Keratinocyte (primary cell): ENCODE measurements at regions not wholly inside any gene's neighbourhood (a gene's known extent, or its start where the extent isn't known, plus 50 kb on each side); places are given as distances from the start of the nearest gene placed in this dataset.

Experiments
- EZH2 ChIP-seq: IDR thresholded peaks from one replicate; pipeline ENCODE4 v1.6.1; 2012; ENCODE audit warnings: inconsistent platforms, mild to moderate bottlenecking, low read length, moderate library complexity
- TF ChIP-seq, protein P1 (sequence below), 3 experiments: IDR thresholded peaks in 1 of 3; conservative IDR thresholded peaks in 1 of 3; optimal IDR thresholded peaks in 1 of 3; 2 replicates in 2 of 3; 3 replicates in 1 of 3; pipeline versions ENCODE3 to v1.5.1; 2011; ENCODE audit warnings: low read length in 3 of 3, mild to moderate bottlenecking in 3 of 3, moderate library complexity in 2 of 3, control low read depth in 1 of 3, inconsistent platforms in 1 of 3; ENCODE audit not compliant: insufficient read depth in 2 of 3; ENCODE audit errors: extremely low read depth in 1 of 3

GRCh38 chr7:68529221-68529620 lies 1069.1 kb upstream of the AUTS2 start:
- TF ChIP-seq, protein P1, sequence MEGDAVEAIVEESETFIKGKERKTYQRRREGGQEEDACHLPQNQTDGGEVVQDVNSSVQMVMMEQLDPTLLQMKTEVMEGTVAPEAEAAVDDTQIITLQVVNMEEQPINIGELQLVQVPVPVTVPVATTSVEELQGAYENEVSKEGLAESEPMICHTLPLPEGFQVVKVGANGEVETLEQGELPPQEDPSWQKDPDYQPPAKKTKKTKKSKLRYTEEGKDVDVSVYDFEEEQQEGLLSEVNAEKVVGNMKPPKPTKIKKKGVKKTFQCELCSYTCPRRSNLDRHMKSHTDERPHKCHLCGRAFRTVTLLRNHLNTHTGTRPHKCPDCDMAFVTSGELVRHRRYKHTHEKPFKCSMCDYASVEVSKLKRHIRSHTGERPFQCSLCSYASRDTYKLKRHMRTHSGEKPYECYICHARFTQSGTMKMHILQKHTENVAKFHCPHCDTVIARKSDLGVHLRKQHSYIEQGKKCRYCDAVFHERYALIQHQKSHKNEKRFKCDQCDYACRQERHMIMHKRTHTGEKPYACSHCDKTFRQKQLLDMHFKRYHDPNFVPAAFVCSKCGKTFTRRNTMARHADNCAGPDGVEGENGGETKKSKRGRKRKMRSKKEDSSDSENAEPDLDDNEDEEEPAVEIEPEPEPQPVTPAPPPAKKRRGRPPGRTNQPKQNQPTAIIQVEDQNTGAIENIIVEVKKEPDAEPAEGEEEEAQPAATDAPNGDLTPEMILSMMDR (optimal IDR thresholded peaks at IDR 0.05 in 1 of 3, IDR thresholded peaks at IDR 0.05 in 1 of 3, conservative IDR thresholded peaks at IDR 0.05 in 1 of 3; ENCODE audit: extremely low read depth in 1 of 3, insufficient read depth in 2 of 3, low read length in 3 of 3), result no peak
- no peak for TF ChIP-seq EZH2
